Gastrocnemius medialis (tissue), 4 donors: ENCODE measurements at regions not wholly inside any gene's neighbourhood (a gene's known extent, or its start where the extent isn't known, plus 50 kb on each side); places are given as distances from the start of the nearest gene placed in this dataset.

Source experiments
- CTCF ChIP-seq, 5 experiments: fragments of 450-650 bp in 3 of 5; fragments of 200-600 bp in 2 of 5; sonication (generic) in 2 of 5; IDR thresholded peaks in 4 of 5; conservative IDR thresholded peaks in 1 of 5; 1 replicate in 4 of 5; 2 replicates in 1 of 5; pipeline ENCODE4 v1.5.1; 2016 to 2019; ENCODE audit warnings: antibody characterized with exemption in 5 of 5, mild to moderate bottlenecking in 3 of 5, moderate library complexity in 3 of 5
- POLR2A ChIP-seq, 2 donors: fragments of 450-650 bp; IDR thresholded peaks; one replicate each; pipeline ENCODE4 v1.6.1; 2017; ENCODE audit warnings: antibody characterized with exemption in 2 of 2, mild to moderate bottlenecking in 2 of 2, moderate library complexity in 2 of 2

DNA sequence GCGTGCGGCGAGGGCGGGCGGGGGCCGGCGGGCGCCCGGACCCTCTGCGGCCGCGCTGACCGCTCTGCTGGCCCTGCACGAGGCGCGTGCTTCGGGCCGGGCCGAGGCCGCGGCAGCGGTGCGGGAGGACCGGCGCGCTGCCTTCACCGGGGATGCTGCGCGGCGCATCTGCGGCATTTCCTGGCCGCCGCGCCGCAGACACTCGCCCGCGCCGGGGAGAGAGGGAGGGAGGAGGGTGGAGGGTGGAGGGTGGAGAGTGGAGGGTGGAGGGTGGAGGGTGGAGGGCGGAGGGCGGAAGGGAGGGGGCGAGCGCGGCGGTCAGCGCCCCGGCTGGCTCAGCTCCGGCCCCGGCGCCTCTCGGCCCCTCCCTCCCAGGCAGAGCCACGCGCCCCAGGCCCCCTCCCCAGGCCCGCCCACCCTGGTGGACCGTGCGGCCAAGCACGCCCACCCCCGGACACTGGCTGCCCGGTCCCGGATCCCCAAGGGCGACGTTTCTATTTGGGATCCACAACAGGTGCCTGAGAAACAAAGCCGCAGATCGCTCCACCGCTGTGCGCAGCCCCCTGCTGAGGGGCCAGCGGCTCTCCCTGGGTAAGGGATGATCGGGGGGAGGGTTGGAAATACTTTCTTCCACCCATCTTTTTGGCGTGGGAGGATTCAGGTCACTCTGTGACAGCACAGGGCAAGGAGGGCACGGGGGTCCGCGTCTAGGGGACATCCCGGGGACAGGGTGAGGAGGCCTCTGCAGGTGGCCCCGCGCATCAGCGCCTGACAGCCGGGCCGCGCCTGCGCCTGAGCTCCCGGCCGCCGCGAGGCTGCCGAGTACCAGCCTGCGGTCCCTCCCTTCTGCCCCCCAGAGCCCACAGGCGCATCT lies 111.2 kb upstream of the BEND6 start:
- TF ChIP-seq POLR2A (IDR thresholded peaks at IDR 0.05) (peak; percentile 90 to 94), CTCF (IDR thresholded peaks at IDR 0.05 in 4 of 5, conservative IDR thresholded peaks at IDR 0.05 in 1 of 5) (peak; percentile 71 to 86 (median 79))
